GM21367 (cell line): ENCODE measurements at regions not wholly inside any gene's neighbourhood (a gene's known extent, or its start where the extent isn't known, plus 50 kb on each side); places are given as distances from the start of the nearest gene placed in this dataset.
"Not testable (repeated sequence)": the region's sequence is repeated elsewhere in the genome, so short reads cannot be mapped to it uniquely, and the experiment has no call there.

Source experiments
- ATAC-seq: cut with Tn5 transposase; IDR thresholded peaks from one replicate; pipeline ENCODE4 v1.9.1; 2021; ENCODE audit not compliant: unreplicated experiment

- not testable (repeated sequence) for ATAC-seq
Measured at GRCh38 chr6:2317498-2317897, 72.1 kb upstream of the GMDS start.

- no peak for ATAC-seq
Measured at GRCh38 chr6:2314641-2315040, 69.2 kb upstream of the GMDS start.

- ATAC-seq = no peak
Measured at GRCh38 chr6:2310042-2310441, 64.6 kb upstream of the GMDS start.

GRCh38 chr6:2309122-2309521, 63.7 kb upstream of the GMDS start:
- no peak for ATAC-seq

- ATAC-seq = no peak
Measured at GRCh38 chr6:2307799-2308198, 62.4 kb upstream of the GMDS start.

- ATAC-seq = no peak
Measured at GRCh38 chr6:2305951-2306350, 60.5 kb upstream of the GMDS start.

- ATAC-seq = not testable (repeated sequence)
Measured at GRCh38 chr6:2302482-2302881, 57.1 kb upstream of the GMDS start.

- ATAC-seq = no peak
Measured at GRCh38 chr6:2296781-2297180, 51.4 kb upstream of the GMDS start.
